GM21526 (cell line): ENCODE measurements at regions not wholly inside any gene's neighbourhood (a gene's known extent, or its start where the extent isn't known, plus 50 kb on each side); places are given as distances from the start of the nearest gene placed in this dataset.
A peak's percentile ranks its signal among the peaks of the same experiment; 100 is the strongest.
"Not testable (repeated sequence)": the region's sequence is repeated elsewhere in the genome, so short reads cannot be mapped to it uniquely, and the experiment has no call there.

ENCODE experiments used
- ATAC-seq: cut with Tn5 transposase; IDR thresholded peaks from one replicate; pipeline ENCODE4 v1.9.1; 2021; ENCODE audit warnings: moderate library complexity; ENCODE audit not compliant: unreplicated experiment, low FRiP score

GRCh38 chr9:1882711-1883403 is 132.3 kb upstream of the SMARCA2 start:
- ATAC-seq, result no peak

GRCh38 chr9:1890201-1890600 is 124.9 kb upstream of the SMARCA2 start:
- no peak for ATAC-seq

GRCh38 chr9:1890816-1891215 is 124.3 kb upstream of the SMARCA2 start:
- no peak for ATAC-seq

- not testable (repeated sequence) for ATAC-seq
Measured at GRCh38 chr9:1903080-1903704, 112.0 kb upstream of the SMARCA2 start.

GRCh38 chr9:1907465-1907864 is 107.7 kb upstream of the SMARCA2 start:
- no peak for ATAC-seq

GRCh38 chr9:1909322-1909721 is 105.8 kb upstream of the SMARCA2 start:
- no peak for ATAC-seq

- ATAC-seq, result no peak
Measured at GRCh38 chr9:1910269-1910811, 104.8 kb upstream of the SMARCA2 start.

GRCh38 chr9:1913631-1914330 is 101.4 kb upstream of the SMARCA2 start:
- no peak for ATAC-seq

GRCh38 chr9:1916095-1916494 is 99.1 kb upstream of the SMARCA2 start:
- ATAC-seq, result no peak

- no peak for ATAC-seq
Measured at GRCh38 chr9:1916655-1917054, 98.5 kb upstream of the SMARCA2 start.

- no peak for ATAC-seq
Measured at GRCh38 chr9:1917396-1917935, 97.7 kb upstream of the SMARCA2 start.

- no peak for ATAC-seq
Measured at GRCh38 chr9:1918108-1918507, 97.0 kb upstream of the SMARCA2 start.

- ATAC-seq, result no peak
Measured at GRCh38 chr9:1918622-1919021, 96.5 kb upstream of the SMARCA2 start.

- no peak for ATAC-seq
Measured at GRCh38 chr9:1919229-1919628, 95.9 kb upstream of the SMARCA2 start.

GRCh38 chr9:1920386-1920785 is 94.8 kb upstream of the SMARCA2 start:
- no peak for ATAC-seq

GRCh38 chr9:1922026-1922425 is 93.1 kb upstream of the SMARCA2 start:
- ATAC-seq, result no peak

- no peak for ATAC-seq
Measured at GRCh38 chr9:1927546-1927945, 87.6 kb upstream of the SMARCA2 start.

GRCh38 chr9:1929134-1929533 is 86.0 kb upstream of the SMARCA2 start:
- ATAC-seq, result no peak

GRCh38 chr9:1929722-1930244 is 85.4 kb upstream of the SMARCA2 start:
- peak; percentile 61 for ATAC-seq

GRCh38 chr9:1930245-1930736 is 84.9 kb upstream of the SMARCA2 start:
- peak; percentile 65 for ATAC-seq

GRCh38 chr9:1938135-1938534 is 77.0 kb upstream of the SMARCA2 start:
- ATAC-seq, result peak; percentile 37
